Activated gamma-delta T cell treated with Interleukin-2 at 50 U/mL for 16 hours (primary cell): ENCODE measurements at regions not wholly inside any gene's neighbourhood (a gene's known extent, or its start where the extent isn't known, plus 50 kb on each side); places are given as distances from the start of the nearest gene placed in this dataset.
"Not testable (repeated sequence)": the region's sequence is repeated elsewhere in the genome, so short reads cannot be mapped to it uniquely, and the experiment has no call there.

Experiments used
- DNase-seq: peaks from one replicate; pipeline ENCODE4 v3.0.0-alpha.2; 2020

- DNase-seq: no peak
These were observed 306.1 kb upstream of the ZNF608 start for GRCh38 chr5:125052584-125052983.

- no peak for DNase-seq
These were observed 306.7 kb upstream of the ZNF608 start for GRCh38 chr5:125053179-125053578.

GRCh38 chr5:125054146-125054545 is 307.7 kb upstream of the ZNF608 start:
- DNase-seq: no peak

GRCh38 chr5:125056671-125057485 is 310.4 kb upstream of the ZNF608 start:
- DNase-seq: no peak

- no peak for DNase-seq
These were observed 311.7 kb upstream of the ZNF608 start for GRCh38 chr5:125057912-125058826.

GRCh38 chr5:125059255-125060002 is 313.0 kb upstream of the ZNF608 start:
- DNase-seq: no peak

- no peak for DNase-seq
These were observed 315.3 kb upstream of the ZNF608 start for GRCh38 chr5:125061726-125062125.

GRCh38 chr5:125064621-125065438 is 318.4 kb upstream of the ZNF608 start:
- no peak for DNase-seq

GRCh38 chr5:125065741-125066140 is 319.3 kb upstream of the ZNF608 start:
- DNase-seq: no peak

GRCh38 chr5:125070961-125071360 is 324.5 kb upstream of the ZNF608 start:
- DNase-seq: no peak

GRCh38 chr5:125073090-125073489 is 326.7 kb upstream of the ZNF608 start:
- no peak for DNase-seq

GRCh38 chr5:125075567-125075966 is 329.1 kb upstream of the ZNF608 start:
- no peak for DNase-seq

GRCh38 chr5:125079028-125079427 is 332.6 kb upstream of the ZNF608 start:
- not testable (repeated sequence) for DNase-seq

- DNase-seq: no peak
These were observed 334.7 kb upstream of the ZNF608 start for GRCh38 chr5:125081101-125081500.

GRCh38 chr5:125083981-125084380 is 337.5 kb upstream of the ZNF608 start:
- no peak for DNase-seq

GRCh38 chr5:125085797-125086505 is 339.5 kb upstream of the ZNF608 start:
- DNase-seq: no peak

- no peak for DNase-seq
These were observed 342.2 kb upstream of the ZNF608 start for GRCh38 chr5:125088522-125089105.

GRCh38 chr5:125092138-125092537 is 345.7 kb upstream of the ZNF608 start:
- not testable (repeated sequence) for DNase-seq

- no peak for DNase-seq
These were observed 347.3 kb upstream of the ZNF608 start for GRCh38 chr5:125093776-125094175.

GRCh38 chr5:125100342-125100741 is 353.9 kb upstream of the ZNF608 start:
- DNase-seq: no peak

GRCh38 chr5:125100951-125101350 is 354.5 kb upstream of the ZNF608 start:
- no peak for DNase-seq
